Activated CD8-positive, alpha-beta memory T cell treated with anti-CD3 and anti-CD28 coated beads, Interleukin-2, amount 10 ng/mL, durations not matched to agents 7 days and 5 days (primary cell): ENCODE measurements at regions not wholly inside any gene's neighbourhood (a gene's known extent, or its start where the extent isn't known, plus 50 kb on each side); places are given as distances from the start of the nearest gene placed in this dataset.

Experiments
- ATAC-seq: fragments of 150-1000 bp; cut with Tn5 transposase; one replicate; pipeline ENCODE4 v1.10.0; 2021; ENCODE audit warnings: moderate library complexity
- CTCF ChIA-PET: fragments of 350-600 bp; sonication (Branson Sonifier 250); formaldehyde crosslinking; loops from one replicate; lab custom pipeline; 2021; ENCODE audit warnings: antibody characterized with exemption; lab: Charles Lee
- DNase-seq: peaks from one replicate; pipeline ENCODE4 v3.0.0-alpha.2; 2020
- H3K27ac Mint-ChIP-seq: one replicate; pipeline ENCODE4 v1.8.0; 2021; ENCODE audit warnings: mild to moderate bottlenecking, mixed read lengths
- H3K27me3 Mint-ChIP-seq: one replicate; pipeline ENCODE4 v1.8.0; 2021; ENCODE audit warnings: mixed read lengths
- H3K36me3 Mint-ChIP-seq: one replicate; pipeline ENCODE4 v1.8.0; 2021; ENCODE audit warnings: mild to moderate bottlenecking, mixed read lengths
- H3K4me1 Mint-ChIP-seq: one replicate; pipeline ENCODE4 v1.8.0; 2021; ENCODE audit warnings: mixed read lengths
- H3K4me3 Mint-ChIP-seq: one replicate; pipeline ENCODE4 v1.8.0; 2021; ENCODE audit warnings: mild to moderate bottlenecking, moderate library complexity, mixed read lengths
- H3K9me3 Mint-ChIP-seq: one replicate; pipeline ENCODE4 v1.8.0; 2022; ENCODE audit warnings: low read depth, mixed read lengths

GRCh38 chr7:130875265-130875741 is 141.3 kb upstream of the KLF14 start:
- H3K4me3 Mint-ChIP-seq, result no peak overlapping the region
- DNase-seq, result peak; percentile 67
- peaks cover 30% of the 10 kb centered on the region for H3K4me1 Mint-ChIP-seq
- H3K36me3 Mint-ChIP-seq, result peaks cover 45% of the 10 kb centered on the region
- ATAC-seq, result peak; percentile 85
- CTCF ChIA-PET, result interaction anchor here (0.7 to 2.0 kb wide), 9 partner anchors 8 to 163 kb away, joined by 3 to 11 read pairs (median 4); no protein-coding TSS in a partner anchor
- H3K27me3 Mint-ChIP-seq, result no peaks in the 10 kb centered on the region
- H3K9me3 Mint-ChIP-seq, result no peaks in the 10 kb centered on the region
- H3K27ac Mint-ChIP-seq, result peak overlapping the region; percentile 62

GRCh38 chr7:130875901-130876300 is 141.9 kb upstream of the KLF14 start:
- Mint-ChIP-seq H3K4me1 (peaks cover 30% of the 10 kb centered on the region), H3K36me3 (peaks cover 45% of the 10 kb centered on the region), H3K27ac (peak overlapping the region; percentile 16), H3K9me3 (no peaks in the 10 kb centered on the region), H3K27me3 (no peaks in the 10 kb centered on the region), H3K4me3 (no peak overlapping the region)
- CTCF ChIA-PET, result interaction anchor here (0.6 to 2.0 kb wide), 9 partner anchors 7 to 503 kb away, joined by 3 to 11 read pairs (median 4); no protein-coding TSS in a partner anchor
- DNase-seq (no peak), ATAC-seq (no peak)

DNA sequence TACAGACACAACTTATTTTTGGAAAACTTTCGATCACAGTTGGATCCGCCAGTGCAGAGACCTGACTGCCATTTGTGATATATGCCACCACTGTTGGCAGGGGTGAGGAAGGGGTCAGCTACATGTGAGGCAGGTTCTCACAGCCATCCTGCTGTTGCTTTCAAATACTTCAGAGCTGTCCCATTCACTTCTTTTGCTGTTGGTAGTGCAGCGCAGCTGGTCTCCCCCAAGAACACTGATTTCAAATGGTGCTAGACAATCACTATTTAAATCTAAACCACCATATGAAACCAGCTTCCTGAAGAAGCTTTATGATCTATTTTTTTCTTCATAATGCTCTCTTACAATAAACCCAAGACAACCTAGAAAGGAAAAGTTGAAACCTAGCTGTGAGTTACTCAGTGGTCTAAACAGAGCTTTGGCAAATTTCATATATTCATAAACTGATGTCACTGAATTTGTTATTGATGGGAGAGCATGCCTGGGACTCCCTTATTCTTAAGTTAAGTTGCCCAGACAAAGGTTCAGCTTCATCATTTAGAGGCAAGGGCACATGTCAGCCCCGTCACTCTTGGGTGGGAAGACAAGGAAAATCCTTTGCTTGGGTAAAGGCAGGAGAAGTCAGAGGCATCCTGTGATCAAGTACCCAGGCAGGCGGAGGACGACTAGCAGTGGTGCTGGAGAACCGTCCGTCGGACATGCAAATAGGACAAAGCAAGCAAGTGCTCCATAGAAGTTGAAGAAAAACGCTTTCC is 143.4 kb upstream of the KLF14 start:
- peak overlapping the region; percentile 42 for H3K27ac Mint-ChIP-seq
- H3K4me3 Mint-ChIP-seq, result no peak overlapping the region
- H3K27me3 Mint-ChIP-seq, result no peaks in the 10 kb centered on the region
- CTCF ChIA-PET, result interaction anchor here (1.7 kb wide), 1 partner anchor 11 kb away, joined by 5 read pairs; no protein-coding TSS in a partner anchor
- H3K9me3 Mint-ChIP-seq, result no peaks in the 10 kb centered on the region
- H3K36me3 Mint-ChIP-seq, result peaks cover 51% of the 10 kb centered on the region
- ATAC-seq (no peak), DNase-seq (no peak)
- H3K4me1 Mint-ChIP-seq, result peaks cover 33% of the 10 kb centered on the region

GRCh38 chr7:130877991-130878305 is 143.9 kb upstream of the KLF14 start:
- Mint-ChIP-seq H3K36me3 (peaks cover 52% of the 10 kb centered on the region), H3K4me3 (no peak overlapping the region), H3K27me3 (no peaks in the 10 kb centered on the region), H3K9me3 (no peaks in the 10 kb centered on the region), H3K4me1 (peaks cover 37% of the 10 kb centered on the region), H3K27ac (no peak overlapping the region)
- DNase-seq, result no peak
- ATAC-seq, result no peak
- CTCF ChIA-PET, result interaction anchor here (1.7 kb wide), 1 partner anchor 11 kb away, joined by 5 read pairs; no protein-coding TSS in a partner anchor

GRCh38 chr7:130878785-130879184 is 144.8 kb upstream of the KLF14 start:
- CTCF ChIA-PET, result no interaction called here
- H3K27ac Mint-ChIP-seq, result peak overlapping the region; percentile 49
- no peaks in the 10 kb centered on the region for H3K27me3 Mint-ChIP-seq
- no peak overlapping the region for H3K4me3 Mint-ChIP-seq
- peaks cover 32% of the 10 kb centered on the region for H3K4me1 Mint-ChIP-seq
- DNase-seq (no peak), ATAC-seq (no peak)
- no peaks in the 10 kb centered on the region for H3K9me3 Mint-ChIP-seq
- peaks cover 52% of the 10 kb centered on the region for H3K36me3 Mint-ChIP-seq

DNA sequence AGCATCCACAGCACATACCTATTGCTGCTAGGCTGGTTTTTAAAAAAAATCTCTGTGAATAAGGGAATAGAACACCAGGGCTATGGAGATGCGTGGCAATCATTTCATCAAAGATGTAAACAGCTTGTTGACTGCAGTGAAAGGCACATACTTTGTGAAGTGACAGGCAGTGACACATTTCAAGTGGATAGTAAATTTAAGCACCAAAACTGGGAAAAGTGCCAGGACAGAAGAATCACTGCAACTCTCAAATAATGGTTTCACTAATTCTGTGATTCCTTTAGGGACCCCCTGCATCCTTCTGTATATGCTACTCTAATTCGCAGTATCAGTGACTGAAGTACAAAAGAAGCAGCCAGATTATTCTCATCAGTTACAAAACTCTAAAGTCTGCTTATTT is 145.2 kb upstream of the KLF14 start:
- H3K27me3 Mint-ChIP-seq, result no peaks in the 10 kb centered on the region
- ATAC-seq, result no peak
- peak overlapping the region; percentile 49 for H3K27ac Mint-ChIP-seq
- H3K4me1 Mint-ChIP-seq, result peaks cover 30% of the 10 kb centered on the region
- H3K9me3 Mint-ChIP-seq, result no peaks in the 10 kb centered on the region
- peaks cover 49% of the 10 kb centered on the region for H3K36me3 Mint-ChIP-seq
- H3K4me3 Mint-ChIP-seq, result no peak overlapping the region
- CTCF ChIA-PET, result no interaction called here
- DNase-seq, result no peak

GRCh38 chr7:130880668-130881067 is 146.7 kb upstream of the KLF14 start:
- ATAC-seq (no peak), DNase-seq (no peak)
- Mint-ChIP-seq H3K4me3 (no peak overlapping the region), H3K4me1 (peaks cover 37% of the 10 kb centered on the region), H3K27me3 (no peaks in the 10 kb centered on the region), H3K36me3 (peaks cover 54% of the 10 kb centered on the region), H3K9me3 (no peaks in the 10 kb centered on the region), H3K27ac (peak overlapping the region; percentile 12)
- CTCF ChIA-PET, result interaction anchor here (1.0 to 1.3 kb wide), 2 partner anchors 9 to 159 kb away, joined by 3 read pairs; no protein-coding TSS in a partner anchor

GRCh38 chr7:130881091-130881798 is 147.2 kb upstream of the KLF14 start:
- peaks cover 51% of the 10 kb centered on the region for H3K36me3 Mint-ChIP-seq
- CTCF ChIA-PET, result interaction anchor here (1.0 to 2.7 kb wide), 3 partner anchors 10 to 159 kb away, joined by 3 to 13 read pairs (median 3); no protein-coding TSS in a partner anchor
- H3K4me1 Mint-ChIP-seq, result peaks cover 37% of the 10 kb centered on the region
- H3K4me3 Mint-ChIP-seq, result no peak overlapping the region
- H3K27ac Mint-ChIP-seq, result peak overlapping the region; percentile 25
- ATAC-seq (no peak), DNase-seq (no peak)
- no peaks in the 10 kb centered on the region for H3K27me3 Mint-ChIP-seq
- no peaks in the 10 kb centered on the region for H3K9me3 Mint-ChIP-seq

GRCh38 chr7:130881799-130882141 is 147.8 kb upstream of the KLF14 start:
- DNase-seq (no peak), ATAC-seq (no peak)
- peaks cover 41% of the 10 kb centered on the region for H3K4me1 Mint-ChIP-seq
- H3K9me3 Mint-ChIP-seq, result no peaks in the 10 kb centered on the region
- H3K27ac Mint-ChIP-seq, result peak overlapping the region; percentile 47
- H3K4me3 Mint-ChIP-seq, result no peak overlapping the region
- H3K27me3 Mint-ChIP-seq, result no peaks in the 10 kb centered on the region
- peaks cover 49% of the 10 kb centered on the region for H3K36me3 Mint-ChIP-seq
- CTCF ChIA-PET, result interaction anchor here (0.7 to 2.7 kb wide), 3 partner anchors 10 to 159 kb away, joined by 3 to 13 read pairs (median 5); no protein-coding TSS in a partner anchor

DNA sequence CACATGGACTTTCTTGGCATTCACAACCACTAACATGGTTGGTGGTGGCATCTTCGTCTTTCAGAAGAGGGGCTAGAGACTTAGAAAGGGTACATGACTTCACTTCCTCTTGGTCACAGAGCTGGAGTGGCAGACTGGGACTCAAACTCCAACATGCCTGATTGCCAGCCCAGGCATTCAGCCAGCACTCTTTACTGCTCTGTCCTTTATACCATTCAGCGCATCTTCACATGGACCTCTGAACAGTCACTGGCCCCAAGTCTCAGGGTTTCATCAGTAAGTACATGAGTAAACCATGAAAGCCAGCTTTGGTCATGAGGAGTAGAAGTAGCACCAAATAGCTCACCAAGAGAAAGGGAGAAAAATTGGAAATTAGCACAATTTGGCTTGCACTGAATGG is 148.4 kb upstream of the KLF14 start:
- DNase-seq, result no peak
- Mint-ChIP-seq H3K27me3 (no peaks in the 10 kb centered on the region), H3K4me3 (no peak overlapping the region), H3K9me3 (no peaks in the 10 kb centered on the region), H3K4me1 (peaks cover 39% of the 10 kb centered on the region), H3K36me3 (peaks cover 49% of the 10 kb centered on the region), H3K27ac (peak overlapping the region; percentile 41)
- no peak for ATAC-seq
- CTCF ChIA-PET, result interaction anchor here (0.6 to 2.7 kb wide), 5 partner anchors 7 to 158 kb away, joined by 3 to 13 read pairs (median 4); no protein-coding TSS in a partner anchor

GRCh38 chr7:130883928-130884327 is 149.9 kb upstream of the KLF14 start:
- DNase-seq, result no peak
- Mint-ChIP-seq H3K36me3 (peaks cover 57% of the 10 kb centered on the region), H3K4me1 (peaks cover 42% of the 10 kb centered on the region), H3K27me3 (no peaks in the 10 kb centered on the region), H3K4me3 (no peak overlapping the region), H3K27ac (no peak overlapping the region), H3K9me3 (no peaks in the 10 kb centered on the region)
- CTCF ChIA-PET, result interaction anchor here (1.5 to 3.1 kb wide), 3 partner anchors 10 to 13 kb away, joined by 4 to 20 read pairs (median 13); no protein-coding TSS in a partner anchor
- ATAC-seq, result no peak

GRCh38 chr7:130884437-130885417 is 150.7 kb upstream of the KLF14 start:
- H3K27me3 Mint-ChIP-seq, result no peaks in the 10 kb centered on the region
- no peak for DNase-seq
- CTCF ChIA-PET, result interaction anchor here (0.8 to 3.1 kb wide), 4 partner anchors 9 to 270 kb away, joined by 3 to 20 read pairs (median 8); no protein-coding TSS in a partner anchor
- H3K36me3 Mint-ChIP-seq, result peaks cover 53% of the 10 kb centered on the region
- H3K4me1 Mint-ChIP-seq, result peaks cover 43% of the 10 kb centered on the region
- no peaks in the 10 kb centered on the region for H3K9me3 Mint-ChIP-seq
- ATAC-seq, result no peak
- peak overlapping the region; percentile 12 for H3K27ac Mint-ChIP-seq
- no peak overlapping the region for H3K4me3 Mint-ChIP-seq
